ENCODE measurements at regions not wholly inside any gene's neighbourhood (a gene's known extent, or its start where the extent isn't known, plus 50 kb on each side); places are given as distances from the start of the nearest gene placed in this dataset.

GRCh38 chr14:65249471-65250161 lies 147.3 kb upstream of the MAX start:
- TF ChIP-seq E2F6 (IDR thresholded peaks at IDR 0.05; ENCODE audit: borderline replicate concordance, low read depth) (no peak), CTCF (IDR thresholded peaks at IDR 0.05) (no peak), JUN (IDR thresholded peaks at IDR 0.05) (no peak), REST (IDR thresholded peaks at IDR 0.05) (no peak), CHD2 (IDR thresholded peaks at IDR 0.05; ENCODE audit: low read length, partially characterized antibody) (no peak), POLR2A (IDR thresholded peaks at IDR 0.05; ENCODE audit: low read length) (no peak)

Data from A549 (cell line).